ENCODE measurements at regions not wholly inside any gene's neighbourhood (a gene's known extent, or its start where the extent isn't known, plus 50 kb on each side); places are given as distances from the start of the nearest gene placed in this dataset.

- no peak for TF ChIP-seq IRF3 (IDR thresholded peaks at IDR 0.05)
- TF ChIP-seq EZH2 (IDR thresholded peaks at IDR 0.05; ENCODE audit: borderline replicate concordance, control insufficient read depth, low read depth, low read length) = no peak
- no peak for TF ChIP-seq RCOR1 (conservative IDR thresholded peaks at IDR 0.05; ENCODE audit: low read depth, low read length)
- TF ChIP-seq KAT2A (conservative IDR thresholded peaks at IDR 0.05; ENCODE audit: control insufficient read depth, low read depth, low read length) = no peak
These were observed 198.0 kb upstream of the MVB12B start (continued) for GRCh38 chr9:126128494-126129142.

GRCh38 chr9:126131066-126132010, 195.3 kb upstream of the MVB12B start:
- RAD21 ChIA-PET (ENCODE audit: unreplicated experiment) = no interaction called here
- H3K4me1 ChIP-seq (ENCODE audit: control insufficient read depth, insufficient read depth, low read length) = no peaks in the 10 kb centered on the region
- no peak overlapping the region for H3K4me2 ChIP-seq (ENCODE audit: control insufficient read depth, insufficient read depth)
- DNase-seq (ENCODE audit: low read depth, low spot score) = no peak
- H2AFZ ChIP-seq (ENCODE audit: control insufficient read depth, low read depth, low read length) = no peak overlapping the region
- POLR2A ChIA-PET = interaction anchor here (1.1 kb wide), 1 partner anchor 10 kb away, joined by 3 read pairs; no protein-coding TSS in a partner anchor
- ATAC-seq = no peak
- 49% methylated on average over 16 of the region's 16 CpGs for WGBS (ENCODE audit: insufficient coverage, insufficient replicate concordance, low lambda C conversion rate, missing lambda C conversion rate)
- no peaks in the 10 kb centered on the region; a peak in 1 of 4 replicates for H3K27me3 ChIP-seq (replicated peaks in 1 of 2; ENCODE audit: control insufficient read depth in 2 of 2, insufficient read depth in 2 of 2, low read length in 1 of 2)
- CTCF ChIA-PET = interaction anchor here (0.7 kb wide), 1 partner anchor 162 kb away, joined by 3 read pairs; no protein-coding TSS in a partner anchor
- TF ChIP-seq NRF1 (conservative IDR thresholded peaks at IDR 0.05; ENCODE audit: low read depth, low read length) (no peak), SIN3A (IDR thresholded peaks at IDR 0.05; ENCODE audit: low read depth, low read length) (no peak), USF1 (IDR thresholded peaks at IDR 0.05; ENCODE audit: borderline replicate concordance, extremely low read length, insufficient read depth, low read depth, low read length) (no peak), WRNIP1 (IDR thresholded peaks at IDR 0.05; ENCODE audit: borderline replicate concordance, low read depth, low read length) (no peak), STAT1 (conservative IDR thresholded peaks at IDR 0.05) (no peak), JUNB (IDR thresholded peaks at IDR 0.05) (no peak)
- TF ChIP-seq, protein P1, sequence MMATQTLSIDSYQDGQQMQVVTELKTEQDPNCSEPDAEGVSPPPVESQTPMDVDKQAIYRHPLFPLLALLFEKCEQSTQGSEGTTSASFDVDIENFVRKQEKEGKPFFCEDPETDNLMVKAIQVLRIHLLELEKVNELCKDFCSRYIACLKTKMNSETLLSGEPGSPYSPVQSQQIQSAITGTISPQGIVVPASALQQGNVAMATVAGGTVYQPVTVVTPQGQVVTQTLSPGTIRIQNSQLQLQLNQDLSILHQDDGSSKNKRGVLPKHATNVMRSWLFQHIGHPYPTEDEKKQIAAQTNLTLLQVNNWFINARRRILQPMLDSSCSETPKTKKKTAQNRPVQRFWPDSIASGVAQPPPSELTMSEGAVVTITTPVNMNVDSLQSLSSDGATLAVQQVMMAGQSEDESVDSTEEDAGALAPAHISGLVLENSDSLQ (IDR thresholded peaks at IDR 0.05) = no peak
- BruUV-seq (replicated peaks) = no TSS peak
- no peaks in the 10 kb centered on the region; the same call in 2 of the 3 replicates for H3K9me3 ChIP-seq (replicated peaks; ENCODE audit: control insufficient read depth, insufficient read depth, low read length)
- SMC1A ChIA-PET (ENCODE audit: uncharacterized antibody, unreplicated experiment) = no interaction called here
- H3K4me3 ChIP-seq = no peak overlapping the region
- no peaks in the 10 kb centered on the region for H3K79me2 ChIP-seq (ENCODE audit: control insufficient read depth, insufficient read depth, low read length)
- in situ Hi-C loops (cut with MboI) = no loop called here
- intact Hi-C loops (cut with micrococcal nuclease; ENCODE audit: unreplicated experiment) = no loop called here
- H3K27ac ChIP-seq (ENCODE audit: control insufficient read depth, insufficient read depth) = no peak overlapping the region
- FAIRE-seq = no peak
- no peak overlapping the region for H3K9ac ChIP-seq (ENCODE audit: control insufficient read depth, insufficient read depth, low read length)
- H3K36me3 ChIP-seq (ENCODE audit: control insufficient read depth in 2 of 2, insufficient read depth in 2 of 2, low read length in 1 of 2) = no peaks in the 10 kb centered on the region
- no peaks in the 10 kb centered on the region for H4K20me1 ChIP-seq (ENCODE audit: control insufficient read depth, insufficient read depth)

Measured in GM12878 (cell line).